Activated T-cell treated with anti-CD3 and anti-CD28 coated beads, Interleukin-2, amount 50 U/mL, for 4 hours (primary cell): ENCODE measurements at regions not wholly inside any gene's neighbourhood (a gene's known extent, or its start where the extent isn't known, plus 50 kb on each side); places are given as distances from the start of the nearest gene placed in this dataset.
A peak's percentile ranks its signal among the peaks of the same experiment; 100 is the strongest.
"Not testable (repeated sequence)": the region's sequence is repeated elsewhere in the genome, so short reads cannot be mapped to it uniquely, and the experiment has no call there.

Experiments
- ATAC-seq, 2 donors: fragments of 200-7000 bp; cut with Tn5 transposase; one replicate each; pipeline ENCODE4 v1.10.0; 2021
- DNase-seq: peaks from one replicate; pipeline ENCODE4 v3.0.0-alpha.2; 2020
- H3K27me3 Mint-ChIP-seq: one replicate; pipeline ENCODE4 v1.8.0; 2021; ENCODE audit warnings: low read depth, mixed read lengths
- H3K36me3 Mint-ChIP-seq: one replicate; pipeline ENCODE4 v1.8.0; 2022; ENCODE audit warnings: mixed read lengths; ENCODE audit not compliant: insufficient read depth
- H3K4me1 Mint-ChIP-seq: one replicate; pipeline ENCODE4 v1.8.0; 2021; ENCODE audit warnings: low read depth, mixed read lengths
- H3K4me3 Mint-ChIP-seq: one replicate; pipeline ENCODE4 v1.8.0; 2021; ENCODE audit warnings: mild to moderate bottlenecking, moderate library complexity, mixed read lengths
- H3K9me3 Mint-ChIP-seq: one replicate; pipeline ENCODE4 v1.8.0; 2021; ENCODE audit warnings: mixed read lengths

DNA sequence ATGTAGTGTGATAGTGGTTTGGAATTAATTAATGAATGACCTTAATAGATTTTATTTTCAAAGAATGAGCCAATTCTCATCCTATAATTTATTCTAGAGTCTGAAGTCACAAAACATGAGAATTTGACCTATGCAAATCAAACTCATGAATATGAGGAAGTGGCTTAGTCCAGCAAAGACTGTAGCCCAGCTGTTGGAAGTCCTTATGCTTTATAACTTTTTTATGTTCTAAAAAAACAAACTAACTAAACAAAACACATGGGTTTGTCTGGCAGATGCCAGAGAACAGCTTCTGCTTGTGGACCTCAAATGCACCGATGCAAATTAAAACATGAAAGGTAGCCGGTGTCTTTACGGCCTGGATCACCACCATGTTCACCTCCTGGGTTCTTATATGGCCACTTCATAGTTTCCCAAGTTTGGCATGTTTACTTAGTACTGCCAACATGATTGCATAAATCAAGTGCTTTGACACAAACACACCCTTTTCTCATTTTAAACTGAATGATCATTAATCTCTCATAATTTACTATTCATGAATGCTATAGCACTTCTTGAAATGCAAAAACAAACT lies 277.4 kb downstream of the PAPSS1 start:
- DNase-seq (no peak), ATAC-seq (no peak)
- Mint-ChIP-seq H3K36me3 (no peaks in the 10 kb centered on the region), H3K4me3 (no peak overlapping the region), H3K4me1 (no peaks in the 10 kb centered on the region), H3K27me3 (no peaks in the 10 kb centered on the region), H3K9me3 (peaks cover 6% of the 10 kb centered on the region)

DNA sequence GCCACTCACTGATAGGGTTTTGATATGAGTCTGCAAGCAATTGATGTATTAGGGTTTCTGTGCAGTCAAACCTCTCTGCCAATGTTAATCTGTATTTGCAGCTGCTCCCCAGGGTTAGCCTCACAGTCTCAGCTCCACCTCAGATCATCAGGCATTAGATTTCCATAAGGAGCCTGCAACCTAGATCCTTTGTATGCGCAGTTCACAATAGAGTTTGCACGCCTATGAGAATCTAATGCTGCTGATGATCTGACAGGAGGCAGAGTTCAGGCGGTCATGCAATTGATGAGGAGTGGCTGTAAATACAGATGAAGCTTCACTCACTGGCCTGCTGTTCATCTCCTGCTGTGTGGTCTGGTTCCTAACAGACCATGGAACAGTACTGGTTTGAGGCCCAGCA lies 280.6 kb downstream of the PAPSS1 start:
- ATAC-seq (no peak), DNase-seq (no peak)
- no peaks in the 10 kb centered on the region for H3K9me3 Mint-ChIP-seq
- no peaks in the 10 kb centered on the region for H3K27me3 Mint-ChIP-seq
- H3K4me1 Mint-ChIP-seq, result no peaks in the 10 kb centered on the region
- H3K36me3 Mint-ChIP-seq, result no peaks in the 10 kb centered on the region
- H3K4me3 Mint-ChIP-seq, result no peak overlapping the region

DNA sequence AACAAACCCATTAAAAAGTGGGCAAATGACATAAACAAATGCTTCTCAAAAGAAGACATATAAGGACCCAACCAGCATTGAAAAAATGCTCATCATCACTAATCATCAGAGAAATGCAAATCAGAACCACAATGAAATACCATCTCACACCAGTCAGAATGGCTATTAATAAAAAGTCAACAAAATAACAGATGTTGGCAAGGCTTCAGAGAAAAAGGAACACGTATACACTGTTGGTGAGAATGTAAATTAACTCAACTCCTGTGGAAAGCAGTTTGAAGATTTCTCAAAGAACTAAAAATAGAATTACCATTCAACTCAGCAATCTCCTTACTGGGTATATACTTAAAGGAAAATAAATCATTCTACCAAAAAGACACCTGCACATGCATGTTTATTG lies 283.6 kb downstream of the PAPSS1 start:
- not testable (repeated sequence) for H3K36me3 Mint-ChIP-seq, H3K4me1 Mint-ChIP-seq, H3K27me3 Mint-ChIP-seq, DNase-seq, H3K9me3 Mint-ChIP-seq, ATAC-seq, H3K4me3 Mint-ChIP-seq

DNA sequence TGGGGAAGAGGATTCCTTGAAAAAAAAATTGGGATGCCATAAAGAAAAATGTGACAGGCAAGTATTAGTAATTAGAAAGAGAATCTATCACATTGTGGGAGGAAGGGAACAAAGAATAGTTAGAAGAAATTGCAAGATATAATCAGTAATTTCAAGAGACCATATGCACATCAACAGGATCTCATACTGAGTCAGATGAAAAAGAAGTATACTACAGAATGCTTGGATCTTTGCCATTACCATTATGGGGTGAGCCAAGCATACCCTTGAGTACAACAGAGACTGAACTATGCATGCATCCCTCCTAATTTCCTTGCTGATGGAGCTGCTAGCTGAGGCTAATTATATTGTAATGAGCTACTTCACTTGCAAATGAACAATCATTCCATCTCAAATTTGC lies 287.6 kb downstream of the PAPSS1 start:
- peaks cover 4% of the 10 kb centered on the region for H3K27me3 Mint-ChIP-seq
- H3K4me3 Mint-ChIP-seq, result no peak overlapping the region
- no peaks in the 10 kb centered on the region for H3K9me3 Mint-ChIP-seq
- no peaks in the 10 kb centered on the region for H3K4me1 Mint-ChIP-seq
- H3K36me3 Mint-ChIP-seq, result no peaks in the 10 kb centered on the region
- DNase-seq (no peak), ATAC-seq (no peak)

DNA sequence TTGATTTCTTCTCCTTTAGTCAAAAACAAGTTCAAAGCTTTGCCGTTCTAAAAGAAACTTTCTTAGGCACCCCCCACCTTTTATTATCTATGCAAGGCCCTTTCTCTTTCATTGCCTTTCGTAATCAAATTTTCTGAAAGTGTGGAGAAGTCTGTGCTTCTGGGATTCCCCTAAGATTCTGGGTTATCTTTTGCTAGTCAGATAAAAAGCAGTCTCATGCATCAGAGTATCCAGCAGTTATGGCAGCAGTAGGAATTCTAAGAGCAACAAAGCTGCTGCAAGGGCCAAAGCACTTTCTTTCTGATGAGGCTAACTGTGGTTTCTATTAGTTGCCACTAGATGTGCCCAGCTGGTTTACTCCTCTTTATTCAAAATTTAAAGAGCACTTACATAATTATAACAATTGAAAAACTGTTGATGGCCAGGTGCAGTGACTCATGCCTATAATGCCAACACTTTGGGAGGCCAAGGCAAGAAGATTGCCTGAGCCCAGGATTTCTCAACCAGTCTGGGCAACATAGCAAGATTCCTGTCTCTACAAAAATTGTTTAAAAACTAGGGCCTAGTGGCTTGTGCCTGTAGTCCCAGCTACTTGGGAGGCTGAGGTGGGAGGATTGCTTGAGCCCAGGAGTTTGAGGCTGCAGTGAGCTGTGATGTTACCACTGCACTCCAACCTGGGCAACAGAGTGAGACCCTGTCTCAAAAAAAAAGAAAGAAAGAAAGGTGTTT lies 296.2 kb downstream of the PAPSS1 start:
- ATAC-seq (no peak), DNase-seq (no peak)
- Mint-ChIP-seq H3K36me3 (no peaks in the 10 kb centered on the region), H3K27me3 (peaks cover 4% of the 10 kb centered on the region), H3K4me3 (no peak overlapping the region), H3K4me1 (no peaks in the 10 kb centered on the region), H3K9me3 (no peaks in the 10 kb centered on the region)

DNA sequence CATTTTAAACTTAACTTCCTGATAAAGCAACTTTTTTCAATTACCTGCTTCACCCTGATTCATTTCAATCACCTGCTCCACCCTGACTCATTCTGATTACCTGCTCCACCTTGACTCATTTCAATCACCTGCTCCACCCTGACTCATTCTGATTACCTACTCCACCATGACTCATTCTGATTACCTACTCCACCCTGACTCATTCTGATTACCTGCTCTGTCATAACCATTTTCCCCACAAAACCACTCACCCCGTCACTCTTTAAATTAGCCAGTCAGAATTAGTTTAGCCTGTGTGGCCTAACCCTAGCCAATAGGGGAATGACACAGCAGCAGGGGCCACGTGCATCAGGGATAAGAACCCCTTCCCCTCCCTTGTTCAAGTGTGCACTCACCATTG lies 300.5 kb downstream of the PAPSS1 start:
- not testable (repeated sequence) for H3K27me3 Mint-ChIP-seq, H3K36me3 Mint-ChIP-seq, DNase-seq, H3K9me3 Mint-ChIP-seq, H3K4me3 Mint-ChIP-seq, H3K4me1 Mint-ChIP-seq
- peak; percentile 41 to 57 for ATAC-seq

DNA sequence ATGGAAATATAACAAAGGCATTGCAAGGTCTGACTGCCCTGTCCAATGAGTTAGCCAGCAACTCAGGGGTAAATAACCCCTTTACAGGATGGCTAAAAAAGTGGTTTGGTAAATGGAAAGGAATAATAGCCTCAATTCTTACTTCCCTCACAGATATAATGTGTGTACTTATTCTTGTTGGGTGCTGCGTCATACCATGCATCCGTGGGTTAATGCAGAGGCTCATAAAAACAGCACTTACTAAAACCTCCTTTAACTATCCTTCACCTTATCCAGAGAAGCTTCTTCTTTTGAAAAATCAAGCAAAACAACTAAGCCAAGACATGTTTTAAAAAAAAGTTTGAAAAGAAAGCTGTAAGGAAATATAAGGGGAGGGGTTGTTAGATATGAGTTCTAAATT lies 301.0 kb downstream of the PAPSS1 start:
- H3K4me3 Mint-ChIP-seq, result no peak overlapping the region
- H3K4me1 Mint-ChIP-seq, result no peaks in the 10 kb centered on the region
- no peaks in the 10 kb centered on the region for H3K9me3 Mint-ChIP-seq
- H3K36me3 Mint-ChIP-seq, result no peaks in the 10 kb centered on the region
- DNase-seq (no peak), ATAC-seq (no peak)
- no peaks in the 10 kb centered on the region for H3K27me3 Mint-ChIP-seq

GRCh38 chr4:107415490-107415889 lies 304.5 kb downstream of the PAPSS1 start:
- not testable (repeated sequence) for H3K27me3 Mint-ChIP-seq, DNase-seq, H3K4me1 Mint-ChIP-seq, H3K4me3 Mint-ChIP-seq, H3K36me3 Mint-ChIP-seq, ATAC-seq
- H3K9me3 Mint-ChIP-seq, result peaks cover 11% of the 10 kb centered on the region

DNA sequence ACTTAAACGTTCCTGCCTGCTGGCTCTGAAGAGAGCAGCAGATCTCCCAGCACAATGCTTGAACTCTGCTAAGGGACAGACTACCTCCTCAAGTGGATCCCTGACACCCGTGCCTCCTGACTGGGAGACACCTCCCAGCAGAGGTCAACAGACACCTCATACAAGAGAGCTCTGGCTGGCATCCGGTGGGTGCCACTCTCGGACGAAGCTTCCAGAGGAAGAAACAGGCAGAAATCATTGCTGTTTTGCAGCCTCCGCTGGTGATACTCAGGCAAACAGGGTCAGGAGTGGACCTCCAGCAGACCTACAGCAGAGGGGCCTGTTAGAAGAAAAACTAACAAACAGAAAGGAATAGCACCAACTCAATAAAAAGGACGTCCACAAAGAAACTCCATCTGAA lies 310.2 kb downstream of the PAPSS1 start:
- H3K4me1 Mint-ChIP-seq, H3K36me3 Mint-ChIP-seq, ATAC-seq, DNase-seq, H3K4me3 Mint-ChIP-seq, H3K27me3 Mint-ChIP-seq: not testable (repeated sequence)
- H3K9me3 Mint-ChIP-seq, result peaks cover 11% of the 10 kb centered on the region

DNA sequence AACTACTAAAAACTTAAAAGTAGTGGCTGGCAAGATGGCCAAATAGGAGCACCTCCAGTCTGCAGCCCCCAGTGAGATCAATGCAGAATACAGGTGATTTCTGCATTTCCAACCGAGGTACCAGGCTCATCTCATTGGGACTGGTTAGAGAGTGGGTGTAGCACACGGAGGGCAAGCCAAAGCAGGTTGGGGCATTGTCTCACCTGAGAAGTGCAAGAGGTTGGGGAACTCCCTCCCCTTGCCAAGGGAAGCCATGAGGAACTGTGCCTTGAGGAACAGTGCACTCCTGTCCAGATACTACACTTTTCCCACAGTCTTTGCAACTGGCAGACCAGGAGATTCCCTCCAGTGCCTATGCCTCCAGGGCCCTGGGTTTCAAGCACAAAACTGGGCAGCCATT lies 311.1 kb downstream of the PAPSS1 start:
- peaks cover 11% of the 10 kb centered on the region for H3K9me3 Mint-ChIP-seq
- no peak overlapping the region for H3K4me3 Mint-ChIP-seq
- ATAC-seq, result no peak
- no peaks in the 10 kb centered on the region for H3K4me1 Mint-ChIP-seq
- H3K27me3 Mint-ChIP-seq, result peaks cover 2% of the 10 kb centered on the region
- no peak for DNase-seq
- no peaks in the 10 kb centered on the region for H3K36me3 Mint-ChIP-seq

GRCh38 chr4:107404591-107405300 lies 315.3 kb downstream of the PAPSS1 start:
- Mint-ChIP-seq H3K4me1 (no peaks in the 10 kb centered on the region), H3K36me3 (no peaks in the 10 kb centered on the region), H3K9me3 (no peaks in the 10 kb centered on the region), H3K4me3 (no peak overlapping the region), H3K27me3 (peaks cover 5% of the 10 kb centered on the region)
- DNase-seq (no peak), ATAC-seq (no peak)

GRCh38 chr4:107402291-107402690 lies 317.7 kb downstream of the PAPSS1 start:
- H3K4me3 Mint-ChIP-seq, result no peak overlapping the region
- H3K36me3 Mint-ChIP-seq, result no peaks in the 10 kb centered on the region
- DNase-seq (no peak), ATAC-seq (no peak)
- H3K9me3 Mint-ChIP-seq, result peaks cover 3% of the 10 kb centered on the region
- H3K4me1 Mint-ChIP-seq, result no peaks in the 10 kb centered on the region
- peaks cover 5% of the 10 kb centered on the region for H3K27me3 Mint-ChIP-seq

DNA sequence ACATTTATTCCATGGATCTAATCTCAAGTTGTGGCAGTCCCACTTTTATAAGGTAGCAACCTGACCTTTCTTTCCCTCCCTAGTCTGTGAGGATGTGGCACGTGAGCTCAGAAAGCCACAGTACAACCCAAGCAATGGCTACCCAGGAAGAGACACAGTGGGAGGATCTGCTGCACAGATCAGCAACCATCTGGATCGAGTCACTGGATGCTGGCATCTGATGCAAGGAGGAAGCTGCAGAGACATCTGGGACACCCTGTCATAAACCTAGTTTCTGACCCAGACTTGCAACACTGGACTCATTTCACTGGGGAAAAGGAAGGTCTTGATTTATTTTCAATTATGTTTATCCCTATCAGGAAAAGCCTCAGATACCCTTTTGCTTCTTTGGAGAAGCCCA lies 327.1 kb downstream of the PAPSS1 start:
- Mint-ChIP-seq H3K9me3 (no peaks in the 10 kb centered on the region), H3K4me3 (no peak overlapping the region), H3K27me3 (peaks cover 6% of the 10 kb centered on the region), H3K36me3 (no peaks in the 10 kb centered on the region), H3K4me1 (no peaks in the 10 kb centered on the region)
- ATAC-seq (no peak), DNase-seq (no peak)

DNA sequence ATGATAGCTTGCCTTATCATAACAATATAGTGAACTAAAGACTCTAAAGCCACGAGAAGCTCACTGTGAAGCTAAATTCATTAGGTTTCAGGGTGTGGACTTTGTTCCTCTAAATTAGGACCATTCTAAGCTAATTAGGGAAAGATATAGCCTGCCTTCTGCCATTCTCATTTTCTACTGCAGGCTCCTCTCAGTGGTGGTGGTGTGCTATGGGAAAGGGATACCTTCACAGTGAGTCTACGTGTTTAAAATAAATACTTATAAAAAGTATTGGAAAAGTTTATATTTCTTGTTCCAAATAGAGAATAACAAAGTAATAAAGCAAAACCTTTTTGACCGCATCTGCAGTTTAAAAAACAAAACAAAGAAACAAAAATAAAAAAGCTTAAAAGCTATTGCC lies 327.7 kb downstream of the PAPSS1 start:
- Mint-ChIP-seq H3K36me3 (no peaks in the 10 kb centered on the region), H3K4me3 (no peak overlapping the region), H3K9me3 (no peaks in the 10 kb centered on the region), H3K27me3 (peaks cover 6% of the 10 kb centered on the region), H3K4me1 (no peaks in the 10 kb centered on the region)
- ATAC-seq (no peak), DNase-seq (no peak)

DNA sequence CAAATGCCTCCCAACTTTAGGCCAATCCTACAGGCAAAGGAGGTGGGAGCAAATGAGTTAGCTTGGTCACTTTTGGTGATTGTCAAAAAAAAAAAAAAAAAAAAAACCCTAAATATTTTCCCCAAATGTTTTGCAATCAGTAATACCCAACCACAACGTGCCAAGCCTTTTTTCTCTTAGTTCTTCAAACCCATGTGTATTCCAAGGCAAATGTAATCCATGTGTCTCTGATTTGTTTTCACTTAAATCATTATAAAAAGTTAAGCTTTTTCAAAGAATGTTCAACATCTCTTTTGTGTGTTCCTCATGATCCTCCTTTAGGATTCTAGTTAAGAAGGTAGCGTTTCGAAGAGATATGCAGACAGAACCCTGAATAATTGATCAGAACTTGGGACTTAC lies 328.4 kb downstream of the PAPSS1 start:
- Mint-ChIP-seq H3K9me3 (no peaks in the 10 kb centered on the region), H3K36me3 (no peaks in the 10 kb centered on the region), H3K27me3 (peaks cover 2% of the 10 kb centered on the region), H3K4me3 (no peak overlapping the region), H3K4me1 (no peaks in the 10 kb centered on the region)
- ATAC-seq (no peak), DNase-seq (no peak)
